ENCODE measurements at regions not wholly inside any gene's neighbourhood (a gene's known extent, or its start where the extent isn't known, plus 50 kb on each side); places are given as distances from the start of the nearest gene placed in this dataset.

- no peak for DNase-seq (ENCODE audit: low spot score)
These were observed 119.6 kb upstream of the BLID start for GRCh38 chr11:122235615-122236014.

DNA sequence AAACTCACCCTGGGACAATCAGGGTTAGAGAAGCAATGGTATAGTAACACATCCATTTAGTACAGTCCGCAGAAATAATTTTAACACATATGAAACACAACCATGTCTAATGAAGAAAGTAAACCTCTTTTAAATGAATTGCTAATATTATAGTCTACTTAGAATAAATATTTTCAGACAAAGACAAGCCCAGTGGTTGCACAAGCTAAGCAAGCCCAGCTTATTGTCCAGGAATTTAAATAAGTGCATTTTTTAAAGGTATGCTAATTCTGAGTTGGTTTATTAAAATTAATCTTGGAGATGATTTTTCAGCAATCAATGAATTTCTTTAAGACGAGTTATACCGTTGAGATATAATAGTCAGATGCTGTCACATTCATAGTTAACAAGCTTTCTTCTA, 118.8 kb upstream of the BLID start:
- DNase-seq (ENCODE audit: low spot score): no peak

- DNase-seq (ENCODE audit: low spot score): no peak
These were observed 118.2 kb upstream of the BLID start for GRCh38 chr11:122234257-122234656.

- no peak for DNase-seq (ENCODE audit: low spot score)
These were observed 117.0 kb upstream of the BLID start for GRCh38 chr11:122232985-122233384.

- DNase-seq (ENCODE audit: low spot score): no peak
These were observed 114.4 kb upstream of the BLID start for GRCh38 chr11:122230385-122230755.

DNA sequence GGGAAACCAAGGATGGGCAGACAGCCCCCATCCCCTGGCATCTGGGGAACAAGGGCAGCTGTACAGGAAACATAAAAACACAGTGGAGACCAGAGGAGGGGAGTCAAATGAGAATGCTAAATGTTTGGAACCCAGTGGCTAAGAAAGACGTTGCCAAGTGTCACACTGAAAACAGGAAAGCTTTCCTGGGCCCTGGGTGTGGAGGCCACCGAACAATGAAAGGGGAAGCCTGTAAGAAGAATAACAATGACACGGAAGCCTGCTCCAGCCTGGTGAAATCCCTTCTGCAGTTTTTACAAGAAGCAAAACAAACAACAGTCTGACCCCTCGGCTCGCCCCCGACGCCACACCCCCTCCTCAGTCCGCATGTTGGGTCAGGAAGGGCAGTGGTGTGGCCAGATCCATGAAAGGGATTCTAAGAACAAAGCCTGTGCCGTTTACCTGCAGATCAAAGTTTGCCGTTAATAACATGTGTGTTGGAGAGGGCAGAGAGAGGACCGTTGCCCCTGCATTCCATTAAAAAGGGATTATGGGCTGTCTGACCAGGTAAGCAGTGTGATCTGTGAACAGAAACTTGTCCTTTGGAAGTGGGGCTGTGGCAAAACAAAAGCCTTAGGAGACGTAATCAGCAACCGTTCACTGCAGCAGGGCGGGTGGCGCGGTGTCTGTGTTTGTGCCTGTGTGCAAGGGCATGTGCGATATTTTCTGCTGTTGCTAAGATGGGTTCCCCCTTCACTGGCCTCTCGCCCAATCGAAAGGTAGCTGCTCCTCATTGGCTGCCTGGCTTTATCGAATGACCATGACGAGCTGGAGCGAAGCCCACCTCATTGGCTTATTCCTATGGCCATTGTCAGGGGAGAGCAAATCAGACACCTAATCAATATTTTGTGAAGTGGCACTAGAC, 113.7 kb upstream of the BLID start:
- DNase-seq (ENCODE audit: low spot score): no peak

DNA sequence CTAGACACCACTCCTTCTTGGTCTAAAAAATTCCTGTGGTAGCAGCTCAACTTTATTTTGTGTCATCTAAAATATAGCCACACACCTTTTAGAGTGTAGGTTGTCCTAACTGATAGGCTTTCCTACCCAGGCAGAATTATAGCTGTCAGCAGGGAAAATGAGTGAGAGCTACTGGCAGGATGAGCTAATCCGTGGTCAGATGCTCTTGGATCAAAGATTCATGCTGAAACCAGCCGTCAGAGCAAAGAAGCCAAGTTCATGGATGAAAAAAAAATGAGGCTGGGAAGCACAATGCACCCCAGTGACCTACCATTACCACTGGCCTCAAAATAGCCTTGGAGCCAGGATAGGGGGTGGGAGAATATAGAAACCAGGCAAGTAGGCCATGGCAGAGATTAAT, 113.1 kb upstream of the BLID start:
- DNase-seq (ENCODE audit: low spot score): no peak

GRCh38 chr11:122226810-122227379, 110.9 kb upstream of the BLID start:
- no peak for DNase-seq (ENCODE audit: low spot score)

DNA sequence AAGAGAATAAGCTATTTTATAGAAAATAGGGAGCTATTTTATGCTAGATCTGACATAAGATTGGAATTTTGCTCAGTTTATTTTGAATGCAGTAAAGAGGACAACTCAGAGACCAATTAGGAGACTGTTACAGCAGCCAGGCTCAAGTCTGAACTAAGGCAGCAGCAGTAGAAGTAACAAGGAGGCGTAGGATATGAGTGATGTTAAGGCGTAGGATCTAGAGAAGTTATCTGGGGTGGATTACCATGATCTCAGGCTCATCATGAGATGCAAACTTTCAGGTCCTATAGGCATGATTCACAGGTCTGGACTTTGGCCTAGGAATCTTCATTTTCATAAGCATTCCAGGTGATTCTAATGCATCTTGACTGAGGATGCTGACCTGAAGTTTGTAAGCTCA, 108.9 kb upstream of the BLID start:
- no peak for DNase-seq (ENCODE audit: low spot score)

GRCh38 chr11:122220321-122220720, 104.3 kb upstream of the BLID start:
- no peak for DNase-seq (ENCODE audit: low spot score)

DNA sequence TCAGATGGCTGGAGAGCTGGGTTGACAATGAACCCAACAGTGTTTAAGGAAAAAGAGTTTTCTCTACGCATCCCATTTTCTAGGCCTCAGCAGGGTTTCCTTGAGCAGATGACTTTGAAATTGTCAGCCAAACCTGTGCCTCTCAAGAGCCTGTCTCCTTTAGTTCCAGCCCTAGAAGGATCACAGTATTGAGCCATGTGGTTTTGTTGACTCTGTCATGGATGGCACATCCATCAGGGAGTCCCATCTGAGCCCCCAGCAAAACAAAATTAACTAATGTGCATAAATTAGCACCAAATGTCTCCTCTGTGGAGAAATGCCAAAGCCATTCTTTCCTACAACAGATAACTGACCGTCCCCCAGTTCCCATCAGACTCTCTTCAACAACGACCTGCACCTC, 103.8 kb upstream of the BLID start:
- DNase-seq (ENCODE audit: low spot score): no peak

- peak; percentile 64 for DNase-seq (ENCODE audit: low spot score)
These were observed 99.4 kb upstream of the BLID start for GRCh38 chr11:122215244-122215992.

GRCh38 chr11:122214567-122214966, 98.6 kb upstream of the BLID start:
- no peak for DNase-seq (ENCODE audit: low spot score)

- no peak for DNase-seq (ENCODE audit: low spot score)
These were observed 98.1 kb upstream of the BLID start for GRCh38 chr11:122214080-122214479.

GRCh38 chr11:122213171-122213570, 97.2 kb upstream of the BLID start:
- DNase-seq (ENCODE audit: low spot score): no peak

GRCh38 chr11:122210367-122210997, 94.5 kb upstream of the BLID start:
- DNase-seq (ENCODE audit: low spot score): no peak

GRCh38 chr11:122209619-122210366, 93.8 kb upstream of the BLID start:
- no peak for DNase-seq (ENCODE audit: low spot score)

DNA sequence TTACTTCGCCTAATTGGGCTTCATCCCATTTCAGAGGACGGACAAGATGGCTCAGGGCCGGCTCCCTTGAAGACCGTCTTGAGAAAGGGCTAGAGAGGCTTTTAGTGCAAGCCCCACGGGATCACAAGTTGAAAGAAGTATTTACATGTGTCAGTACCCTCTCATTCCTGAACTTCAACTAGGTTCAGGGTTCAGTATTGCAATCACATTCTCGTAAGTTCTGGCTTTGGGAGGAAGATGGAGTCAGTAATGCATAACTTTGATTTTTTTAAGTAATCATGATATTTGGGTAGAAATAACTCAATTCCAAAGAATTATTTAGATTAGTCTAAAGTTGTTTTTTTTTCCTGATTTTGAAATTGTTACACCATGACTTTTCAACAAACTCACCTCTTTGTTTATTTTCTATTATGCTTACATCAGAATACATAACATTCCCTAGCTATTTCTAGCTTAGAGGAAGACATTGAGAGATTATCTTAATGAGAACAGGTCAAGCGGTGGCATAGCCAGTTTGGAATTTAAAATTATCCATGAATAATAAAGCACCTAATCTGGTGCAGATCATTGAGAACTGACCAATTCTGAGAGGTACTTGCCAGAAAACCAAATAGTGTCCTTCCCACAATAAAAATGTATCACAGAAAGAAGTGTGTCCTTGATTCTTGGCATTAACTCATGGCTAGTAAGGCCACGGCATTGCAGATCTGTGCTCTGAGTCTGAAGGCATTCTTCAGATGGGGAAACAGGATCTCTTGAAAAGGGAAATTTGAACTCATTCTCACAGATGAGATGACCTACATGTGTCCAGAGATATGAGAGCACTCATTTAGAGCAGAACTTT, 92.1 kb upstream of the BLID start:
- DNase-seq (ENCODE audit: low spot score): no peak

DNA sequence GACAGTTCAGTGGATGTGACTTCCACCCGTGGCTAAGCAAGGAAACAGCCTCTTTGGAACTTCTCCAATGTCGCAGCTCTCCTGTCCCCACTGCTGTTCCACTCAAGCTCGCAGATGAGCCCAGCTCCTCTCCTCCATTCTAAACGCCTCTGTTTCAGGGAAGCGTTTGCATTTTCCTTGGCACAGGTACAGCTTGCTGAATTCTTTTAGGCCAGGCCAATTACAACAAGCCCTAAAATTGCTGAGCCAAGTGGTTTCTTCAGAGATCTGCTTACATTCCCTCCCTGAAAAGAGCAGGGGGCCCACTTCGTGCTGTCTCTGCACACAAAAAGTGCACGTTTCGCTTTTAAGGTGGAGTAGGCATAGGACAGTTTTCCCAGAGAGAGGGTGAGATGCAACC, 91.5 kb upstream of the BLID start:
- no peak for DNase-seq (ENCODE audit: low spot score)

GRCh38 chr11:122205036-122205435, 89.0 kb upstream of the BLID start:
- DNase-seq (ENCODE audit: low spot score): no peak

DNA sequence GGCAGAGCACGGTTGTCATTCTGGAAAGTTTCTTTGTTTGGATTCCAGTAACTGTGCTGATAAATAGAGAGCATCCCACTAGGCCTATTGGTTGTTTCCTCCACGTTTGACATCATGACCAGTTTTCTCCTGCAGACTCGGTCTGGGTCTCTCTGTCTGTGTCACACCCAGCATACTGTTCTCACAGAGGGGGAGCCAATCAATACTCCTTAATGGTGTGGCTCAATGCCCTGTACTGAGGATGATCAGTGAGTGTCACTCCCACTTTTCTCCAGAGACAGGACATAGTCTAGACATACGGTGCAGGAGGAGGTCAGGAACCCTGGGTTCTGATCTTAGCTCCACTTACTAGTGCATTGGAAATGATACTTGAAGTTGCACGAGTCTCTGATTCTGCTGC, 88.2 kb upstream of the BLID start:
- DNase-seq (ENCODE audit: low spot score): no peak
